GM23338 (cell line): ENCODE measurements at regions not wholly inside any gene's neighbourhood (a gene's known extent, or its start where the extent isn't known, plus 50 kb on each side); places are given as distances from the start of the nearest gene placed in this dataset.

Source experiments
- ATAC-seq: fragments of 200-7000 bp; cut with Tn5 transposase; 3 replicates; pipeline ENCODE4 v1.9.1; 2020
- DNase-seq: peaks from one replicate; pipeline ENCODE4 v3.0.0-alpha.2; 2015; ENCODE audit warnings: low spot score
- H2AFZ ChIP-seq: fragments of 200-600 bp; sonication (generic); 2 replicates; pipeline ENCODE4 v1.8.0; 2016; ENCODE audit warnings: antibody characterized with exemption, mild to moderate bottlenecking, moderate library complexity
- H3F3A ChIP-seq: fragments of 200-600 bp; sonication (generic); replicated peaks from 2 replicates; pipeline ENCODE4 v1.8.0; 2017; ENCODE audit warnings: antibody characterized with exemption, mixed run types, low read depth
- H3K27ac ChIP-seq: fragments of 200-600 bp; sonication (generic); 2 replicates; pipeline ENCODE4 v1.6.1; 2016; ENCODE audit warnings: low read depth
- H3K27me3 ChIP-seq: fragments of 200-600 bp; sonication (generic); 2 replicates; pipeline ENCODE4 v1.8.0; 2016; ENCODE audit warnings: mild to moderate bottlenecking, mixed run types, moderate library complexity; ENCODE audit not compliant: insufficient read depth
- H3K36me3 ChIP-seq: fragments of 200-600 bp; sonication (generic); 2 replicates; pipeline ENCODE4 v1.8.0; 2016; ENCODE audit warnings: mild to moderate bottlenecking; ENCODE audit not compliant: insufficient read depth
- H3K4me1 ChIP-seq: fragments of 200-600 bp; sonication (generic); 2 replicates; pipeline ENCODE4 v1.8.0; 2016; ENCODE audit warnings: mild to moderate bottlenecking, moderate library complexity; ENCODE audit not compliant: insufficient read depth
- H3K4me2 ChIP-seq: fragments of 200-600 bp; sonication (generic); 2 replicates; pipeline ENCODE4 v1.7.1; 2017; ENCODE audit warnings: mixed run types
- H3K4me3 ChIP-seq: fragments of 200-600 bp; sonication (generic); 2 replicates; pipeline ENCODE4 v1.6.1; 2016; ENCODE audit warnings: mixed run types
- H3K79me2 ChIP-seq: fragments of 200-600 bp; sonication (generic); replicated peaks from 2 replicates; pipeline ENCODE4 v1.8.0; 2017; ENCODE audit warnings: mild to moderate bottlenecking; ENCODE audit not compliant: insufficient read depth
- H3K9me2 ChIP-seq: fragments of 200-600 bp; sonication (generic); 2 replicates; pipeline ENCODE4 v1.8.0; 2017; ENCODE audit not compliant: insufficient read depth
- H4K20me1 ChIP-seq: fragments of 200-600 bp; sonication (generic); replicated peaks from 2 replicates; pipeline ENCODE4 v1.8.0; 2017; ENCODE audit warnings: mild to moderate bottlenecking; ENCODE audit not compliant: insufficient read depth
- H3K27ac Mint-ChIP-seq: 2 replicates; pipeline ENCODE4 v1.8.0; 2020; ENCODE audit warnings: inconsistent platforms, mild to moderate bottlenecking, moderate library complexity, mixed read lengths
- H3K27me3 Mint-ChIP-seq: 3 replicates; pipeline ENCODE4 v1.8.0; 2022; ENCODE audit warnings: low read depth, mild to moderate bottlenecking, moderate library complexity, mixed read lengths, inconsistent platforms; ENCODE audit not compliant: insufficient read depth, poor library complexity
- H3K36me3 Mint-ChIP-seq: 3 replicates; pipeline ENCODE4 v1.8.0; 2021; ENCODE audit warnings: low read depth, mild to moderate bottlenecking, inconsistent platforms, moderate library complexity, mixed read lengths
- H3K4me1 Mint-ChIP-seq: 3 replicates; pipeline ENCODE4 v1.8.0; 2020; ENCODE audit warnings: mild to moderate bottlenecking, inconsistent platforms, mixed read lengths
- H3K4me3 Mint-ChIP-seq: 3 replicates; pipeline ENCODE4 v1.8.0; 2021; ENCODE audit warnings: moderate library complexity, mild to moderate bottlenecking, inconsistent platforms, mixed read lengths
- H3K9me3 Mint-ChIP-seq: 3 replicates; pipeline ENCODE4 v1.8.0; 2020; ENCODE audit warnings: moderate library complexity, mild to moderate bottlenecking, inconsistent platforms, mixed read lengths
- CREB1 ChIP-seq: fragments of 250-450 bp; sonication (Bioruptor Pico); IDR thresholded peaks from 2 replicates; pipeline ENCODE4 v1.5.0; 2020; ENCODE audit warnings: low read depth, mild to moderate bottlenecking, moderate library complexity
- EZH2 ChIP-seq: fragments of 200-600 bp; sonication (generic); IDR thresholded peaks from one replicate; pipeline ENCODE4 v1.8.0; 2017; ENCODE audit warnings: antibody characterized with exemption, mild to moderate bottlenecking, low read depth; ENCODE audit not compliant: unreplicated experiment
- EZH2phosphoT487 ChIP-seq: fragments of 200-600 bp; sonication (generic); IDR thresholded peaks from one replicate; pipeline ENCODE4 v1.8.1; 2018; ENCODE audit warnings: antibody characterized with exemption; ENCODE audit not compliant: unreplicated experiment
- JUNB ChIP-seq: IDR thresholded peaks from one replicate; pipeline ENCODE4 v1.6.1; 2016; ENCODE audit warnings: antibody characterized with exemption; ENCODE audit not compliant: unreplicated experiment
- NANOG ChIP-seq: IDR thresholded peaks from 2 replicates; pipeline ENCODE4 v1.6.1; 2016; ENCODE audit warnings: antibody characterized with exemption, borderline replicate concordance
- POLR2AphosphoS5 ChIP-seq: IDR thresholded peaks from 2 replicates; pipeline ENCODE4 v1.6.1; 2016; ENCODE audit warnings: antibody characterized with exemption, low read depth
- STAT1 ChIP-seq: IDR thresholded peaks from one replicate; pipeline ENCODE4 v1.6.1; 2016; ENCODE audit warnings: antibody characterized with exemption; ENCODE audit not compliant: unreplicated experiment
- ZNF114 ChIP-seq: fragments of 250-450 bp; sonication (Bioruptor Pico); IDR thresholded peaks from 2 replicates; pipeline ENCODE4 v1.5.0; 2020; ENCODE audit warnings: mild to moderate bottlenecking, moderate library complexity
- ZNF331 ChIP-seq: fragments of 250-450 bp; sonication (Bioruptor Pico); IDR thresholded peaks from 2 replicates; pipeline ENCODE4 v1.5.0; 2020; ENCODE audit warnings: low read depth, mild to moderate bottlenecking, moderate library complexity
- TF ChIP-seq, protein P1 (sequence below): IDR thresholded peaks from one replicate; pipeline ENCODE4 v1.6.1; 2018; ENCODE audit warnings: antibody characterized with exemption; ENCODE audit not compliant: unreplicated experiment
- TF ChIP-seq, protein P2 (sequence below): fragments of 250-450 bp; sonication (Bioruptor Pico); IDR thresholded peaks from 2 replicates; pipeline ENCODE4 v1.5.0; 2020; ENCODE audit warnings: mild to moderate bottlenecking, moderate library complexity
- TF ChIP-seq, protein P3 (sequence below): IDR thresholded peaks from 2 replicates; pipeline ENCODE4 v1.6.1; 2016; ENCODE audit warnings: antibody characterized with exemption

DNA sequence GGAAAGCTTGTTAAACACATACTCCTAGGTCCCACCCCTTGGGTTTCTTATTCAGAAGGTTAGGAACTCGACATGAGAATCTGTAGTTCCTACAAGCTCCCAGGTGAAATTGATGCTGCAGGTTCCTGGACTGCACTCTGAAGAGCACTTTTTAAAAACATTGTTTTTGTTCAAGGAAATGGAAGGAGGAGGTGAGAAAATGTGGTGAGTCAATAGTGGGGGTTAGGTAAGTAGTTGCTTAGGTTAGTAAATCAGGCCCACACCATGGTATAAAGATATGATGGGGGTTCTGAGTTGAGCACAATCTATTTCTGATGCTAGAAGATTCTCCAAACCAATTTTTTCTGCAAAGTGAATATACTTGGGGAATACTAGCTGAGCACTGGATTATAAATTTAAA is 450.3 kb downstream of the CCDC91 start:
- Mint-ChIP-seq H3K9me3 (peaks cover 6% of the 10 kb centered on the region; the same call in 2 of the 3 replicates), H3K27ac (no peak overlapping the region), H3K4me1 (no peaks in the 10 kb centered on the region), H3K27me3 (no peaks in the 10 kb centered on the region), H3K4me3 (no peak overlapping the region), H3K36me3 (no peaks in the 10 kb centered on the region)
- H2AFZ ChIP-seq: no peak overlapping the region
- H3K4me3 ChIP-seq: no peak overlapping the region
- H4K20me1 ChIP-seq: no peaks in the 10 kb centered on the region
- no peaks in the 10 kb centered on the region for H3K4me1 ChIP-seq
- no peaks in the 10 kb centered on the region for H3K79me2 ChIP-seq
- H3F3A ChIP-seq: no peaks in the 10 kb centered on the region
- H3K27me3 ChIP-seq: no peaks in the 10 kb centered on the region
- TF ChIP-seq ZNF114 (CRISPR knock-in tag) (no peak), EZH2 (no peak), ZNF331 (CRISPR knock-in tag) (no peak), EZH2phosphoT487 (no peak), POLR2AphosphoS5 (no peak), STAT1 (no peak), NANOG (no peak), CREB1 (CRISPR knock-in tag) (no peak), JUNB (no peak)
- TF ChIP-seq, protein P1, sequence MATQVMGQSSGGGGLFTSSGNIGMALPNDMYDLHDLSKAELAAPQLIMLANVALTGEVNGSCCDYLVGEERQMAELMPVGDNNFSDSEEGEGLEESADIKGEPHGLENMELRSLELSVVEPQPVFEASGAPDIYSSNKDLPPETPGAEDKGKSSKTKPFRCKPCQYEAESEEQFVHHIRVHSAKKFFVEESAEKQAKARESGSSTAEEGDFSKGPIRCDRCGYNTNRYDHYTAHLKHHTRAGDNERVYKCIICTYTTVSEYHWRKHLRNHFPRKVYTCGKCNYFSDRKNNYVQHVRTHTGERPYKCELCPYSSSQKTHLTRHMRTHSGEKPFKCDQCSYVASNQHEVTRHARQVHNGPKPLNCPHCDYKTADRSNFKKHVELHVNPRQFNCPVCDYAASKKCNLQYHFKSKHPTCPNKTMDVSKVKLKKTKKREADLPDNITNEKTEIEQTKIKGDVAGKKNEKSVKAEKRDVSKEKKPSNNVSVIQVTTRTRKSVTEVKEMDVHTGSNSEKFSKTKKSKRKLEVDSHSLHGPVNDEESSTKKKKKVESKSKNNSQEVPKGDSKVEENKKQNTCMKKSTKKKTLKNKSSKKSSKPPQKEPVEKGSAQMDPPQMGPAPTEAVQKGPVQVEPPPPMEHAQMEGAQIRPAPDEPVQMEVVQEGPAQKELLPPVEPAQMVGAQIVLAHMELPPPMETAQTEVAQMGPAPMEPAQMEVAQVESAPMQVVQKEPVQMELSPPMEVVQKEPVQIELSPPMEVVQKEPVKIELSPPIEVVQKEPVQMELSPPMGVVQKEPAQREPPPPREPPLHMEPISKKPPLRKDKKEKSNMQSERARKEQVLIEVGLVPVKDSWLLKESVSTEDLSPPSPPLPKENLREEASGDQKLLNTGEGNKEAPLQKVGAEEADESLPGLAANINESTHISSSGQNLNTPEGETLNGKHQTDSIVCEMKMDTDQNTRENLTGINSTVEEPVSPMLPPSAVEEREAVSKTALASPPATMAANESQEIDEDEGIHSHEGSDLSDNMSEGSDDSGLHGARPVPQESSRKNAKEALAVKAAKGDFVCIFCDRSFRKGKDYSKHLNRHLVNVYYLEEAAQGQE: no peak
- TF ChIP-seq, protein P2, sequence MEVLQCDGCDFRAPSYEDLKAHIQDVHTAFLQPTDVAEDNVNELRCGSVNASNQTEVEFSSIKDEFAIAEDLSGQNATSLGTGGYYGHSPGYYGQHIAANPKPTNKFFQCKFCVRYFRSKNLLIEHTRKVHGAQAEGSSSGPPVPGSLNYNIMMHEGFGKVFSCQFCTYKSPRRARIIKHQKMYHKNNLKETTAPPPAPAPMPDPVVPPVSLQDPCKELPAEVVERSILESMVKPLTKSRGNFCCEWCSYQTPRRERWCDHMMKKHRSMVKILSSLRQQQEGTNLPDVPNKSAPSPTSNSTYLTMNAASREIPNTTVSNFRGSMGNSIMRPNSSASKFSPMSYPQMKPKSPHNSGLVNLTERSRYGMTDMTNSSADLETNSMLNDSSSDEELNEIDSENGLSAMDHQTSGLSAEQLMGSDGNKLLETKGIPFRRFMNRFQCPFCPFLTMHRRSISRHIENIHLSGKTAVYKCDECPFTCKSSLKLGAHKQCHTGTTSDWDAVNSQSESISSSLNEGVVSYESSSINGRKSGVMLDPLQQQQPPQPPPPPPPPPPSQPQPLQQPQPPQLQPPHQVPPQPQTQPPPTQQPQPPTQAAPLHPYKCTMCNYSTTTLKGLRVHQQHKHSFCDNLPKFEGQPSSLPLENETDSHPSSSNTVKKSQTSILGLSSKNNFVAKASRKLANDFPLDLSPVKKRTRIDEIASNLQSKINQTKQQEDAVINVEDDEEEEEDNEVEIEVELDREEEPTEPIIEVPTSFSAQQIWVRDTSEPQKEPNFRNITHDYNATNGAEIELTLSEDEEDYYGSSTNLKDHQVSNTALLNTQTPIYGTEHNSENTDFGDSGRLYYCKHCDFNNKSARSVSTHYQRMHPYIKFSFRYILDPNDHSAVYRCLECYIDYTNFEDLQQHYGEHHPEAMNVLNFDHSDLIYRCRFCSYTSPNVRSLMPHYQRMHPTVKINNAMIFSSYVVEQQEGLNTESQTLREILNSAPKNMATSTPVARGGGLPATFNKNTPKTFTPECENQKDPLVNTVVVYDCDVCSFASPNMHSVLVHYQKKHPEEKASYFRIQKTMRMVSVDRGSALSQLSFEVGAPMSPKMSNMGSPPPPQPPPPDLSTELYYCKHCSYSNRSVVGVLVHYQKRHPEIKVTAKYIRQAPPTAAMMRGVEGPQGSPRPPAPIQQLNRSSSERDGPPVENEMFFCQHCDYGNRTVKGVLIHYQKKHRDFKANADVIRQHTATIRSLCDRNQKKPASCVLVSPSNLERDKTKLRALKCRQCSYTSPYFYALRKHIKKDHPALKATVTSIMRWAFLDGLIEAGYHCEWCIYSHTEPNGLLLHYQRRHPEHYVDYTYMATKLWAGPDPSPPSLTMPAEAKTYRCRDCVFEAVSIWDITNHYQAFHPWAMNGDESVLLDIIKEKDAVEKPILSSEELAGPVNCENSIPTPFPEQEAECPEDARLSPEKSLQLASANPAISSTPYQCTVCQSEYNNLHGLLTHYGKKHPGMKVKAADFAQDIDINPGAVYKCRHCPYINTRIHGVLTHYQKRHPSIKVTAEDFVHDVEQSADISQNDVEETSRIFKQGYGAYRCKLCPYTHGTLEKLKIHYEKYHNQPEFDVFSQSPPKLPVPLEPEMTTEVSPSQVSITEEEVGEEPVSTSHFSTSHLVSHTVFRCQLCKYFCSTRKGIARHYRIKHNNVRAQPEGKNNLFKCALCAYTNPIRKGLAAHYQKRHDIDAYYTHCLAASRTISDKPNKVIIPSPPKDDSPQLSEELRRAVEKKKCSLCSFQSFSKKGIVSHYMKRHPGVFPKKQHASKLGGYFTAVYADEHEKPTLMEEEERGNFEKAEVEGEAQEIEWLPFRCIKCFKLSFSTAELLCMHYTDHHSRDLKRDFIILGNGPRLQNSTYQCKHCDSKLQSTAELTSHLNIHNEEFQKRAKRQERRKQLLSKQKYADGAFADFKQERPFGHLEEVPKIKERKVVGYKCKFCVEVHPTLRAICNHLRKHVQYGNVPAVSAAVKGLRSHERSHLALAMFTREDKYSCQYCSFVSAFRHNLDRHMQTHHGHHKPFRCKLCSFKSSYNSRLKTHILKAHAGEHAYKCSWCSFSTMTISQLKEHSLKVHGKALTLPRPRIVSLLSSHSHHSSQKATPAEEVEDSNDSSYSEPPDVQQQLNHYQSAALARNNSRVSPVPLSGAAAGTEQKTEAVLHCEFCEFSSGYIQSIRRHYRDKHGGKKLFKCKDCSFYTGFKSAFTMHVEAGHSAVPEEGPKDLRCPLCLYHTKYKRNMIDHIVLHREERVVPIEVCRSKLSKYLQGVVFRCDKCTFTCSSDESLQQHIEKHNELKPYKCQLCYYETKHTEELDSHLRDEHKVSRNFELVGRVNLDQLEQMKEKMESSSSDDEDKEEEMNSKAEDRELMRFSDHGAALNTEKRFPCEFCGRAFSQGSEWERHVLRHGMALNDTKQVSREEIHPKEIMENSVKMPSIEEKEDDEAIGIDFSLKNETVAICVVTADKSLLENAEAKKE (CRISPR knock-in tag): no peak
- TF ChIP-seq, protein P3, sequence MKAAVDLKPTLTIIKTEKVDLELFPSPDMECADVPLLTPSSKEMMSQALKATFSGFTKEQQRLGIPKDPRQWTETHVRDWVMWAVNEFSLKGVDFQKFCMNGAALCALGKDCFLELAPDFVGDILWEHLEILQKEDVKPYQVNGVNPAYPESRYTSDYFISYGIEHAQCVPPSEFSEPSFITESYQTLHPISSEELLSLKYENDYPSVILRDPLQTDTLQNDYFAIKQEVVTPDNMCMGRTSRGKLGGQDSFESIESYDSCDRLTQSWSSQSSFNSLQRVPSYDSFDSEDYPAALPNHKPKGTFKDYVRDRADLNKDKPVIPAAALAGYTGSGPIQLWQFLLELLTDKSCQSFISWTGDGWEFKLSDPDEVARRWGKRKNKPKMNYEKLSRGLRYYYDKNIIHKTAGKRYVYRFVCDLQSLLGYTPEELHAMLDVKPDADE: no peak
- no peaks in the 10 kb centered on the region for H3K36me3 ChIP-seq
- DNase-seq: no peak
- no peak overlapping the region for H3K27ac ChIP-seq
- peaks cover 17% of the 10 kb centered on the region for H3K9me2 ChIP-seq
- ATAC-seq: no peak
- H3K4me2 ChIP-seq: no peak overlapping the region
